ENCODE measurements at regions not wholly inside any gene's neighbourhood (a gene's known extent, or its start where the extent isn't known, plus 50 kb on each side); places are given as distances from the start of the nearest gene placed in this dataset.
"Not testable (repeated sequence)": the region's sequence is repeated elsewhere in the genome, so short reads cannot be mapped to it uniquely, and the experiment has no call there.

DNA sequence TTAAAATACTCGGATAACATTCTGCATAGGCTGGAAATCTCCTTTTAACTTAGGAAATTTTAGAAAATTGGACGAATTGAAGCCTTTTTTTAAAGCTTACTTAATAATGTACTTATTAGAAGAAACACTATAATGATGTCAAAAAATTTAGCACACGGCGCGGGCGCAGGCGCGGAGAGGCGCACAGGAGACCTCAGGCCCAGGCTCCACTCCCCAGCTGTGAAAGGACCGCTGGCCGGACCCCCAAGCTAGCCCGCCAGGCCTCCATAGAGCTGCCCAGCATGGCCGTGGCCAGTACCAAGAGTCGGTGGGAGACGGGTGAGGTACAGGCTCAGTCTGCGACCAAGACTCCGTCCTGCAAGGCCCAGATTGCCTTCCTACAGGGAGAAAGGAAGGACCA, 78.8 kb upstream of the PABPC3 start:
- H3K36me3 ChIP-seq (ENCODE audit: control insufficient read depth in 2 of 2, extremely low read depth in 1 of 2, insufficient read depth in 2 of 2, low read length in 2 of 2); intact Hi-C loops (cut with micrococcal nuclease); H3K4me1 ChIP-seq (ENCODE audit: control insufficient read depth, extremely low read depth, insufficient read depth, low read length); H4K20me1 ChIP-seq (replicated peaks; ENCODE audit: control insufficient read depth, extremely low read depth, insufficient read depth, low read length); FAIRE-seq; H3K79me2 ChIP-seq (ENCODE audit: control insufficient read depth, insufficient read depth, low read length); H2AFZ ChIP-seq (ENCODE audit: low read depth, low read length); POLR2A ChIA-PET; DNase-seq (ENCODE audit: low read depth, low spot score); H3K9me1 ChIP-seq (replicated peaks; ENCODE audit: control insufficient read depth, extremely low read depth, insufficient read depth, low read length); H3K4me3 ChIP-seq (replicated peaks in 1 of 3; ENCODE audit: insufficient read depth in 1 of 3, low read depth in 1 of 3, low read length in 3 of 3); H3K9ac ChIP-seq (replicated peaks; ENCODE audit: extremely low read depth, insufficient read depth, low read length); H3K4me2 ChIP-seq (ENCODE audit: insufficient read depth, low read length); H3K27ac ChIP-seq (ENCODE audit: insufficient read depth, low read depth, low read length); H3K9me3 ChIP-seq (replicated peaks; ENCODE audit: control insufficient read depth, insufficient read depth, low read length); dilution Hi-C loops (cut with MboI; ENCODE audit: extremely low pct_ligation_motif_present, low sequenced_read_pairs); BruUV-seq (replicated peaks): not testable (repeated sequence)
- H3K27me3 ChIP-seq (ENCODE audit: control insufficient read depth in 2 of 2, insufficient read depth in 2 of 2, low read length in 2 of 2) = peaks cover 12 to 17% of the 10 kb centered on the region in 2 experiments
- CTCF ChIA-PET = interaction anchor here (0.6 kb wide), 1 partner anchor 341 kb away, joined by 3 read pairs; no protein-coding TSS in a partner anchor

DNA sequence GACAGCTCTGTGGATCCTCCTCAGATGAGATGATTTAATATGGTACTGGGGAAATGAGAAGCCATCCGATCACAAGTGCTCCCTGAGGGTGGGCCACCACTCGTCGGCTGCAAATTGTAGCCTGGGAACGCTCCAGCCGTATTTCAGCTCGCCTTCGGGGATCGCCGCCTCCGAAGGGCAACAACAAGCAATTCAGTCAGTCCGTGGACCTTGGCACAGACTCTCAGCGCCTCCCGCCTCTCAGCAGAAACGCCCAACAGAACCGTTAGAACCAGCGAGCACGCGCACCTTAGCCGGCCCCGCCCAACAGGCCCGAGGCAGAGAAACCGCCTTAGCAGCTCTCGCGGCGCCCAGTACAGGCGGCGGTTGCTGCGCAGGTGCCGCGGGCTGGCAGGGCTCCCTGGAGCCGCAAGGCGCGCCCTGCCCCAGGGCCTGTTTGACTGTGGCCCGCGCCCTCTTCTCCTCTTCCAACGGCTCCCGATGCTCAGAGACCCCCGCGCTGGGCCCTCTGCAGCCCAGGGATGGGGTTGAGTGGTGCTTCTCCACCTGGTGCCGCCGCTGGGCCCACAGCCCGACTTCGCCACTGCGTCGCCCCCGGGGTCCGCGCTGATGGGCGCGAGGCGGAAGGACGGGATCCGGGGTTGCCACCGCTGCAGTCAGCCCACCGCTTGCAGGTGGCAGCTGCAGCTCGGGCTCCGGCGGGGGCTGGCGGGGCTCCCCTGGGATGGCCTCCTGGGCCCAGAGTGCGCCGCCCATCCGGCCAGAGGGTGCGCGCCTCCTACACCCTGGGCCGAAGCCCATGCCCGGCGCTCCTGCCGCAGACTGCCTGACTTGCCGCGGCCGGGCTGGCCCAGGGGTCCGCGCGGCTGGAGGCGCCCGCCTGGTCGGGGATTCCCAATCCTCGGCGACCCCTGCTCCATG, 77.9 kb upstream of the PABPC3 start:
- DNase-seq (ENCODE audit: low read depth, low spot score); dilution Hi-C loops (cut with MboI; ENCODE audit: extremely low pct_ligation_motif_present, low sequenced_read_pairs); H3K9ac ChIP-seq (replicated peaks; ENCODE audit: extremely low read depth, insufficient read depth, low read length); H3K4me3 ChIP-seq (replicated peaks in 1 of 3; ENCODE audit: insufficient read depth in 1 of 3, low read depth in 1 of 3, low read length in 3 of 3); CTCF ChIA-PET; H4K20me1 ChIP-seq (replicated peaks; ENCODE audit: control insufficient read depth, extremely low read depth, insufficient read depth, low read length); H3K27ac ChIP-seq (ENCODE audit: insufficient read depth, low read depth, low read length); FAIRE-seq; H2AFZ ChIP-seq (ENCODE audit: low read depth, low read length); BruUV-seq (replicated peaks); intact Hi-C loops (cut with micrococcal nuclease); H3K79me2 ChIP-seq (ENCODE audit: control insufficient read depth, insufficient read depth, low read length); POLR2A ChIA-PET; H3K4me2 ChIP-seq (ENCODE audit: insufficient read depth, low read length); H3K4me1 ChIP-seq (ENCODE audit: control insufficient read depth, extremely low read depth, insufficient read depth, low read length); H3K9me3 ChIP-seq (replicated peaks; ENCODE audit: control insufficient read depth, insufficient read depth, low read length); H3K9me1 ChIP-seq (replicated peaks; ENCODE audit: control insufficient read depth, extremely low read depth, insufficient read depth, low read length); H3K36me3 ChIP-seq (ENCODE audit: control insufficient read depth in 2 of 2, extremely low read depth in 1 of 2, insufficient read depth in 2 of 2, low read length in 2 of 2): not testable (repeated sequence)
- TF ChIP-seq EZH2 (IDR thresholded peaks at IDR 0.05; ENCODE audit: borderline replicate concordance, low read depth, low read length, severe bottlenecking) = peak; percentile 60
- H3K27me3 ChIP-seq (ENCODE audit: control insufficient read depth in 2 of 2, insufficient read depth in 2 of 2, low read length in 2 of 2) = peaks cover 12 to 17% of the 10 kb centered on the region in 2 experiments
